GM12892 (cell line): ENCODE measurements at regions not wholly inside any gene's neighbourhood (a gene's known extent, or its start where the extent isn't known, plus 50 kb on each side); places are given as distances from the start of the nearest gene placed in this dataset.

Experiments
- POLR2A ChIP-seq: IDR thresholded peaks from 2 replicates; pipeline ENCODE4 v1.6.1; 2011; ENCODE audit warnings: low read depth, low read length, control low read depth
- POLR2AphosphoS5 ChIP-seq: IDR thresholded peaks from 2 replicates; pipeline ENCODE4 v1.6.1; 2011; ENCODE audit warnings: low read depth, low read length, control low read depth

DNA sequence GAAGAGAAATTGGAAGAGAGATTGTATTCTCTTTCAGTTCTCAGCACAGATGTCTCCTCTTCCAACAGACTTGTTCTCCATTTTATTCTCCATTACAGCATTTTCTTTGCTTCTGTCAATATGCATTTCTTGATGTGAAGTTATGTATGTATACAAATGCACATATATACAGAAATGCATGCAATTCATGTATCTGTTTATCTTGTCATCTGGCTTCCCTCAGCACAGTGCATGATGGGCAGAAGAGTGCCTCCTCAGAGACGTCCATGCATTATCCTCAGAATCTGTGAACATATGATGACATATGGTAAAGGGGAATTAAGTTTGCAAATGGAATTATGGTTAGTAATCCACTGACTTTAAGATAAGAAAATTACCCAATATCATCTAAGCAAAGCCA is 106.7 kb upstream of the VWC2 start:
- TF ChIP-seq POLR2AphosphoS5 = no peak
- no peak for TF ChIP-seq POLR2A
